ENCODE measurements at regions not wholly inside any gene's neighbourhood (a gene's known extent, or its start where the extent isn't known, plus 50 kb on each side); places are given as distances from the start of the nearest gene placed in this dataset.

DNA sequence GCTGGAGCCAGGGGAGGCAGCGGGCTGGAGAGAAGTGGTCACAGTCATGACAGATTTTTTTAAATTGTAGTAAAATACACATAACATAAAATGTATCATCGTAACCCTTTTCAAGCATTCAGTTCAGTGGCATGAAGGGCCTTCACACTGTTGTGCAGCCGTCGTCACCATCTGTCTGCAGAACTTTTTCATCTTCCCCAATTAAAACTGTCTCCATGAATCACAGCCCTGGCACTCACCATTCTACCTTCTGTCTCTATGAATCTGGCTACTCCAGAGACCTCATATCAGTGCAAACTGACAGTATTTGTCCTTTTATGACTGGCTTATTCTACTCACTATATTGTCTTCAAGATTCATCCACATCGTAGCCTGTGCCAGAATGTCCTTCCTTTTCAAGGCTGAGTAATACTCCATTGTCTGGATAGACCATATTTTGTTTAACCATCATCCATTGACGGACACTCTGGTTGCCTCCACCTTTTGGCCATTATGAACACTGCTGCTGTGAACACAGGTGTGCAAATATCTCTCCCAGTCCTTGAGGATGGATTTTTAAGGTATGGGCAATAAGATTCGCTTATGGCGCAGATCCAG is 91.5 kb upstream of the NCOR2 start:
- no peak for TF ChIP-seq YY1 (IDR thresholded peaks at IDR 0.05; ENCODE audit: insufficient read depth, insufficient read length)
- no peak for TF ChIP-seq SUZ12 (IDR thresholded peaks at IDR 0.05; ENCODE audit: extremely low read depth, insufficient read depth, insufficient read length)
